Left lung (tissue), 4 donors: ENCODE measurements at regions not wholly inside any gene's neighbourhood (a gene's known extent, or its start where the extent isn't known, plus 50 kb on each side); places are given as distances from the start of the nearest gene placed in this dataset.

ENCODE experiments used
- ATAC-seq: fragments of 200-7000 bp; cut with Tn5 transposase; one replicate; pipeline ENCODE4 v1.9.1; 2020; ENCODE audit warnings: moderate library complexity
- DNase-seq, 4 donors: peaks; one replicate each; pipeline ENCODE4 v3.0.0-alpha.2; 2013 to 2020
- H3K27ac ChIP-seq, 2 donors: fragments of 200-600 bp; sonication (generic) in 1 of 2; one replicate each; pipeline versions ENCODE4 v1.5.0 to v1.8.0; 2020 to 2021
- H3K27me3 ChIP-seq, 2 donors: fragments of 200-600 bp; sonication (generic) in 1 of 2; one replicate each; pipeline versions ENCODE4 v1.5.0 to v1.8.0; 2020 to 2021
- H3K36me3 ChIP-seq, 2 donors: fragments of 200-600 bp; sonication (generic) in 1 of 2; one replicate each; pipeline versions ENCODE4 v1.5.0 to v1.8.0; 2020 to 2021
- H3K4me1 ChIP-seq, 2 donors: fragments of 200-600 bp; one replicate each; pipeline ENCODE4 v1.8.0; 2021
- H3K4me3 ChIP-seq, 2 donors: fragments of 200-600 bp; sonication (generic) in 1 of 2; one replicate each; pipeline versions ENCODE4 v1.5.0 to v1.8.0; 2020 to 2021; ENCODE audit warnings: mild to moderate bottlenecking in 1 of 2
- H3K9me3 ChIP-seq, 2 donors: fragments of 200-600 bp; sonication (generic) in 1 of 2; one replicate each; pipeline versions ENCODE4 v1.5.0 to v1.8.0; 2020 to 2021
- CTCF ChIP-seq, 2 donors: fragments of 200-600 bp; sonication (generic) in 1 of 2; IDR thresholded peaks; one replicate each; pipeline versions ENCODE4 v1.5.0 to v1.8.0; 2021; ENCODE audit warnings: antibody characterized with exemption in 2 of 2
- intact Hi-C, 2 donors: fragments of 100-400 bp; cut with DNase I; formaldehyde crosslinking; loops; one replicate each; pipeline versions ENCODE4 v1.11.2 to v1.14.2; 2022
- donor health status: DM: no; HTN: yes; CAD: no.
- donor health status: DM: no; HTN: no; CAD: no.

DNA sequence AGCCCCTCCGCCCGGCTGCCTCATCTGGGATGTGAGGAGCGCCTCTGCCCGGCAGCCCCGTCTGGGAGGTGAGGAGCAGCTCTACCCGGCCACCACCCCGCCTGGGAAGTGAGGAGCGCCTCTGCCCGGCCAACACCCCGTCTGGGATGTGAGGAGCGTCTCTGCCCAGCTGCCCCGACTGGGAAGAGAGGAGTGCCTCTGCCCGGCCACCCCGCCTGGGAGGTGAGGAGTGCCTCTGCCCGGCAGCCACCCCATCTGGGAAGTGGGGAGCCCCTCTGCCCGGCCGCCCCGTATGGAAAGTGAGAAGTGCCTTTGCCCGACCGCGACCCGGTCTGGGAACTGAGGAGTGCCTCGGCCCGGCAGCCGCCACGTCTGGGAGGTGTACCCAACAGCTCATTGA, 74.3 kb upstream of the TNIP3 start:
- TF ChIP-seq CTCF (IDR thresholded peaks at IDR 0.05), result no peak
- H3K9me3 ChIP-seq, result no peaks in the 10 kb centered on the region
- ATAC-seq, result no peak
- no peak overlapping the region for H3K4me3 ChIP-seq
- peaks cover 0 to 6% of the 10 kb centered on the region in 2 donors for H3K4me1 ChIP-seq
- H3K27ac ChIP-seq, result no peak overlapping the region
- peak in 1 of 4 donors; percentile 79 for DNase-seq
- intact Hi-C loops, result no loop called here
- H3K27me3 ChIP-seq, result no peaks in the 10 kb centered on the region
- no peaks in the 10 kb centered on the region for H3K36me3 ChIP-seq

GRCh38 chr4:121237069-121237399, 72.9 kb upstream of the TNIP3 start:
- no peak overlapping the region for H3K27ac ChIP-seq
- ATAC-seq (no peak), DNase-seq (no peak)
- H3K4me1 ChIP-seq, result peaks cover 0 to 3% of the 10 kb centered on the region in 2 donors
- intact Hi-C loops, result no loop called here
- H3K27me3 ChIP-seq, result no peaks in the 10 kb centered on the region
- H3K9me3 ChIP-seq, result no peaks in the 10 kb centered on the region
- no peaks in the 10 kb centered on the region for H3K36me3 ChIP-seq
- no peak overlapping the region for H3K4me3 ChIP-seq
- TF ChIP-seq CTCF (IDR thresholded peaks at IDR 0.05), result no peak

GRCh38 chr4:121236353-121237068, 72.4 kb upstream of the TNIP3 start:
- H3K27ac ChIP-seq, result no peak overlapping the region
- no peaks in the 10 kb centered on the region for H3K36me3 ChIP-seq
- no peaks in the 10 kb centered on the region for H3K4me1 ChIP-seq
- no peaks in the 10 kb centered on the region for H3K9me3 ChIP-seq
- no peak for TF ChIP-seq CTCF (IDR thresholded peaks at IDR 0.05)
- intact Hi-C loops, result no loop called here
- no peaks in the 10 kb centered on the region for H3K27me3 ChIP-seq
- no peak for ATAC-seq
- no peak overlapping the region for H3K4me3 ChIP-seq
- DNase-seq, result no peak

GRCh38 chr4:121233982-121234381, 69.9 kb upstream of the TNIP3 start:
- TF ChIP-seq CTCF (IDR thresholded peaks at IDR 0.05), result no peak
- H3K9me3 ChIP-seq, result no peaks in the 10 kb centered on the region
- DNase-seq (no peak), ATAC-seq (no peak)
- H3K27me3 ChIP-seq, result no peaks in the 10 kb centered on the region
- no peak overlapping the region for H3K27ac ChIP-seq
- no peaks in the 10 kb centered on the region for H3K36me3 ChIP-seq
- no peaks in the 10 kb centered on the region for H3K4me1 ChIP-seq
- H3K4me3 ChIP-seq, result no peak overlapping the region
- intact Hi-C loops, result no loop called here

DNA sequence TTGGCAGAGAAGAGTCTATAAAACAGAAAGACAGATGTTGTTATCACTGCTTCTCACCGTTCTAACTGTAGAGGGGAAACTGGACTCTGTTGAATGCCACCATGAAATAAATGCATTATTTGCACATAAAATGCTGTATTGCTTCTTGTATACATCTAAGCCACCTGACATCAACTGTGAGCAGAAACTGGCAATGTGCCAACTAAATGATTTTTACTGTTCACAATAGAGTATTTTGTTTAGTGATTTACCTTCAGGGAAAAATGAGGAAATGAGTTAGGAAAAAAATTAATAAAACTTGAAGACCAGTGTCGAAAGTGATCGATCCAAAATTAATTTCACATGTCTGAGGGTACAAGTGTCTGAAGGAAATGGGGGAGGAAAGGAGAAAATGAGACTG, 65.9 kb upstream of the TNIP3 start:
- intact Hi-C loops, result no loop called here
- ATAC-seq, result no peak
- no peak for TF ChIP-seq CTCF (IDR thresholded peaks at IDR 0.05)

More for the DNA sequence above, 65.9 kb upstream of the TNIP3 start:
- DNase-seq, result no peak
- Histone ChIP-seq H3K27ac (no peak overlapping the region), H3K9me3 (no peaks in the 10 kb centered on the region), H3K4me1 (no peaks in the 10 kb centered on the region), H3K36me3 (no peaks in the 10 kb centered on the region), H3K4me3 (no peak overlapping the region), H3K27me3 (no peaks in the 10 kb centered on the region)
